CD14-positive monocyte (primary cell): ENCODE measurements at regions not wholly inside any gene's neighbourhood (a gene's known extent, or its start where the extent isn't known, plus 50 kb on each side); places are given as distances from the start of the nearest gene placed in this dataset.

ENCODE experiments used
- DNase-seq, 3 donors: peaks; one replicate each; pipeline ENCODE4 v3.0.0-alpha.2; 2011 to 2022
- H2AFZ ChIP-seq: 2 replicates; pipeline ENCODE4 v1.6.0; 2012; ENCODE audit warnings: mild to moderate bottlenecking, low read depth, low read length, inconsistent platforms; ENCODE audit not compliant: insufficient read depth, poor library complexity, severe bottlenecking
- H3K27ac ChIP-seq, 2 donors: 1 replicate in 1 of 2; 2 replicates in 1 of 2; pipeline ENCODE4 v1.5.1; 2012 to 2013; ENCODE audit warnings: low read length in 2 of 2, control low read depth in 1 of 2, inconsistent platforms in 1 of 2, low read depth in 1 of 2, mild to moderate bottlenecking in 1 of 2
- H3K27me3 ChIP-seq, 2 donors: one replicate each; pipeline versions ENCODE4 v1.6.0 to v1.6.1; 2011 to 2013; ENCODE audit warnings: low read length in 2 of 2; ENCODE audit not compliant: control insufficient read depth in 2 of 2, insufficient read depth in 2 of 2
- H3K36me3 ChIP-seq, 2 donors: replicated peaks in 1 of 2; 1 replicate in 1 of 2; 2 replicates in 1 of 2; pipeline versions ENCODE4 v1.5.1 to v1.6.1; 2012 to 2013; ENCODE audit warnings: low read length in 2 of 2, control low read depth in 1 of 2, inconsistent platforms in 1 of 2, mild to moderate bottlenecking in 1 of 2; ENCODE audit not compliant: insufficient read depth in 2 of 2, control insufficient read depth in 1 of 2
- H3K4me1 ChIP-seq, 2 donors: 1 replicate in 1 of 2; 2 replicates in 1 of 2; pipeline versions ENCODE4 v1.5.1 to v1.6.1; 2012 to 2013; ENCODE audit warnings: low read length in 2 of 2, control low read depth in 1 of 2, inconsistent platforms in 1 of 2, mild to moderate bottlenecking in 1 of 2, moderate library complexity in 1 of 2; ENCODE audit not compliant: insufficient read depth in 2 of 2, control insufficient read depth in 1 of 2
- H3K4me2 ChIP-seq: replicated peaks from 2 replicates; pipeline ENCODE3; 2012; ENCODE audit warnings: low read length, moderate library complexity, mild to moderate bottlenecking; ENCODE audit not compliant: poor library complexity, severe bottlenecking; ENCODE audit errors: extremely low read depth
- H3K4me3 ChIP-seq, 3 experiments: fragments of 200-600 bp in 1 of 3; sonication (generic) in 1 of 3; replicated peaks in 1 of 3; 1 replicate in 2 of 3; 2 replicates in 1 of 3; pipeline ENCODE4 v1.5.1; 2011 to 2013; ENCODE audit warnings: low read length in 3 of 3, mild to moderate bottlenecking in 3 of 3, control low read depth in 2 of 3, low read depth in 2 of 3, inconsistent platforms in 1 of 3, moderate library complexity in 1 of 3
- H3K79me2 ChIP-seq: 2 replicates; pipeline ENCODE4 v1.6.0; 2012; ENCODE audit warnings: mild to moderate bottlenecking, control low read depth, inconsistent platforms, low read length, moderate library complexity; ENCODE audit not compliant: insufficient read depth
- H3K9ac ChIP-seq: 2 replicates; pipeline ENCODE4 v1.6.0; 2017; ENCODE audit warnings: low read length, mild to moderate bottlenecking; ENCODE audit not compliant: insufficient read depth, poor library complexity, severe bottlenecking
- H3K9me3 ChIP-seq, 2 donors: replicated peaks in 1 of 2; 1 replicate in 1 of 2; 2 replicates in 1 of 2; pipeline versions ENCODE4 v1.5.1 to v1.6.1; 2012 to 2013; ENCODE audit warnings: low read length in 2 of 2, control low read depth in 1 of 2; ENCODE audit not compliant: control insufficient read depth in 1 of 2, insufficient read depth in 1 of 2
- H4K20me1 ChIP-seq: 2 replicates; pipeline ENCODE4 v1.6.0; 2012; ENCODE audit warnings: mild to moderate bottlenecking, low read length, control low read depth, moderate library complexity; ENCODE audit not compliant: insufficient read depth
- H3K27ac Mint-ChIP-seq, 7 donors: one replicate each; pipeline ENCODE4 v1.8.0; 2020; ENCODE audit warnings: mild to moderate bottlenecking in 7 of 7, mixed read lengths in 7 of 7, moderate library complexity in 6 of 7, inconsistent platforms in 2 of 7
- H3K27me3 Mint-ChIP-seq, 3 donors: one replicate each; pipeline ENCODE4 v1.8.0; 2021 to 2022; ENCODE audit warnings: low read depth in 3 of 3, mild to moderate bottlenecking in 3 of 3, mixed read lengths in 3 of 3, moderate library complexity in 3 of 3, inconsistent platforms in 1 of 3
- H3K36me3 Mint-ChIP-seq, 2 donors: one replicate each; pipeline ENCODE4 v1.8.0; 2020; ENCODE audit warnings: mixed read lengths in 2 of 2, inconsistent platforms in 1 of 2, mild to moderate bottlenecking in 1 of 2
- H3K4me1 Mint-ChIP-seq: one replicate; pipeline ENCODE4 v1.8.0; 2020; ENCODE audit warnings: mild to moderate bottlenecking, mixed read lengths
- H3K4me3 Mint-ChIP-seq, 2 donors: one replicate each; pipeline ENCODE4 v1.8.0; 2020; ENCODE audit warnings: mild to moderate bottlenecking in 2 of 2, mixed read lengths in 2 of 2, moderate library complexity in 1 of 2
- H3K9me3 Mint-ChIP-seq, 7 donors: one replicate each; pipeline ENCODE4 v1.8.0; 2020 to 2022; ENCODE audit warnings: mixed read lengths in 7 of 7, mild to moderate bottlenecking in 6 of 7, moderate library complexity in 6 of 7, inconsistent platforms in 2 of 7
- WGBS: methylation state at CpG from one replicate; pipeline ENCODE4 v1.1.5; 2013; ENCODE audit warnings: missing lambda C conversion rate; ENCODE audit not compliant: insufficient coverage; 5-methylcytosine and 5-hydroxymethylcytosine counted together
- intact Hi-C, 2 donors: fragments of 100-400 bp; cut with micrococcal nuclease; formaldehyde crosslinking; loops; one replicate each; pipeline versions ENCODE4 v1.15.0 to v1.15.1; 2023
- TF ChIP-seq, protein P1 (sequence below): fragments of 200-600 bp; IDR thresholded peaks from one replicate; pipeline ENCODE4 v1.8.0; 2022; ENCODE audit warnings: antibody characterized with exemption, mild to moderate bottlenecking

DNA sequence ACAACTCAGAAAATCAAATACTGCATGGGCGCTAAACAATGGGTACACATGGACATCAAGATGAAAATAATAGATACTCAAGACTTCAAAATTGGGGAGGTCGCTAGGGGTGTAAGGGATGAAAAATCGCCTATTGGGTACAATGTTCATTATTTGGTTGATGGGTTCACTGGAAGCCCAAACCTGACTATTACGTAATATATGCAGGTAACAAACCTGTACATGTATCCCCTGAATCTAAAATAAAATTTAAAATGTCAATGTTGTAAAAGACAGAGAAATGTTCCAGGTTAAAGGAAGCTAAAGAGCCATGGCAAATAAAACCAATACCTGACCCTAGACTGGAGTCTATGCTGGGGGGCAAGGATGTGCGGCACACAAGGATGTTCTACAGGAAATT, 80.4 kb upstream of the CCBE1 start:
- Histone ChIP-seq H3K36me3 (no peaks in the 10 kb centered on the region), H3K27ac (no peak overlapping the region), H3K79me2 (no peaks in the 10 kb centered on the region), H3K4me2 (no peak overlapping the region), H3K27me3 (no peaks in the 10 kb centered on the region), H4K20me1 (no peaks in the 10 kb centered on the region), H3K4me3 (no peak overlapping the region), H3K4me1 (no peaks in the 10 kb centered on the region), H3K9me3 (no peaks in the 10 kb centered on the region), H2AFZ (no peak overlapping the region), H3K9ac (no peak overlapping the region)
- DNase-seq: no peak
- Mint-ChIP-seq H3K27ac (no peak overlapping the region), H3K9me3 (peaks cover 0 to 6% (median 0%) of the 10 kb centered on the region in 7 donors), H3K27me3 (peaks cover 0 to 4% (median 2%) of the 10 kb centered on the region in 3 donors), H3K4me1 (no peaks in the 10 kb centered on the region), H3K4me3 (no peak overlapping the region), H3K36me3 (no peaks in the 10 kb centered on the region)
- TF ChIP-seq, protein P1, sequence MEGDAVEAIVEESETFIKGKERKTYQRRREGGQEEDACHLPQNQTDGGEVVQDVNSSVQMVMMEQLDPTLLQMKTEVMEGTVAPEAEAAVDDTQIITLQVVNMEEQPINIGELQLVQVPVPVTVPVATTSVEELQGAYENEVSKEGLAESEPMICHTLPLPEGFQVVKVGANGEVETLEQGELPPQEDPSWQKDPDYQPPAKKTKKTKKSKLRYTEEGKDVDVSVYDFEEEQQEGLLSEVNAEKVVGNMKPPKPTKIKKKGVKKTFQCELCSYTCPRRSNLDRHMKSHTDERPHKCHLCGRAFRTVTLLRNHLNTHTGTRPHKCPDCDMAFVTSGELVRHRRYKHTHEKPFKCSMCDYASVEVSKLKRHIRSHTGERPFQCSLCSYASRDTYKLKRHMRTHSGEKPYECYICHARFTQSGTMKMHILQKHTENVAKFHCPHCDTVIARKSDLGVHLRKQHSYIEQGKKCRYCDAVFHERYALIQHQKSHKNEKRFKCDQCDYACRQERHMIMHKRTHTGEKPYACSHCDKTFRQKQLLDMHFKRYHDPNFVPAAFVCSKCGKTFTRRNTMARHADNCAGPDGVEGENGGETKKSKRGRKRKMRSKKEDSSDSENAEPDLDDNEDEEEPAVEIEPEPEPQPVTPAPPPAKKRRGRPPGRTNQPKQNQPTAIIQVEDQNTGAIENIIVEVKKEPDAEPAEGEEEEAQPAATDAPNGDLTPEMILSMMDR: no peak
- 90% methylated on average over 3 of the region's 5 CpGs for WGBS
- intact Hi-C loops: no loop called here

DNA sequence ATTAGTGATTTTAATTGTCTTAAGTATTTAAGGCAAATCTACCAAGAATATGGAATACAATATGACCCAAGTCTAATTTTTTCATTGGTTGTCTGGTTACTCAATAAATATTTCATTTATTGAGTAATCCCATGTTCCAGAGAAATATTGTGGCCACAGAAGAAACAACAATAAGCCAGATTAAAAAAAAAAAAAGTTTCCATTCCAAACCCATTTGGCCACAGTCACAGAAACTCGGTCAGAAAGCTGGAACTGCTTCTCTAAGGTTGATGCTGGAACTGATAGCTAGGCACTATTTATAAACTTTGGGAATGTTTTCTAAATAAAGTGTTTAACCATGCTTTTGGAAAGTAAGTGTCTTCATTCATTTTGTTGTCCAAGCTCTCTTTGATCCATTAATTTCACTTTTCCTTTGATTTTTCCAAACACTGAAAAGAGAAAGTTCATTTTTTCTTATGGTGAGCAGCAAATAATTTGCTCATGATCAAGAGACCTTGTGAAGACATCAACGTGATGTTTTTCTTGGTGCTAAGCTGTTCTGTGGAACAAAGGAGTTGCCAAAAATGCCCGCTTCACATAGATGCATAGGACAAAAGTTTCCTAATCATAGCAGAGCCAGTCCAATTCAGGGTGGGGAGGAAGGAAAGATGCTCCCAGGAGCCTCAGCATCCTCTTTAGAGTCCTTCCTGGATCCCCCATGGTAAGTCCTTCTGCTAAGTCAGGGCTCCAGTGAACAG, 72.1 kb upstream of the CCBE1 start:
- Histone ChIP-seq H3K36me3 (no peaks in the 10 kb centered on the region), H2AFZ (no peak overlapping the region), H3K4me2 (no peak overlapping the region), H3K27me3 (no peaks in the 10 kb centered on the region), H3K27ac (no peak overlapping the region), H3K79me2 (no peaks in the 10 kb centered on the region), H3K4me3 (no peak overlapping the region), H3K9ac (no peak overlapping the region), H4K20me1 (no peaks in the 10 kb centered on the region), H3K4me1 (no peaks in the 10 kb centered on the region), H3K9me3 (peaks cover 0 to 6% of the 10 kb centered on the region in 2 donors)
- Mint-ChIP-seq H3K27me3 (peaks cover 0 to 5% (median 3%) of the 10 kb centered on the region in 3 donors), H3K4me3 (no peak overlapping the region), H3K36me3 (no peaks in the 10 kb centered on the region), H3K9me3 (peaks cover 0 to 11% (median 5%) of the 10 kb centered on the region in 7 donors), H3K27ac (no peak overlapping the region), H3K4me1 (no peaks in the 10 kb centered on the region)
- intact Hi-C loops: no loop called here
- TF ChIP-seq, protein P1: no peak
- no peak for DNase-seq
- WGBS: 80% methylated on average over 1 of the region's 3 CpGs
